Heart left ventricle (tissue), 16 donors: ENCODE measurements at regions not wholly inside any gene's neighbourhood (a gene's known extent, or its start where the extent isn't known, plus 50 kb on each side); places are given as distances from the start of the nearest gene placed in this dataset.
A peak's percentile ranks its signal among the peaks of the same experiment; 100 is the strongest.

Experiments
- ATAC-seq, 4 donors: fragments of 200-7000 bp; cut with Tn5 transposase; one replicate each; pipeline ENCODE4 v1.9.1; 2020 to 2022; ENCODE audit warnings: moderate library complexity in 4 of 4, mild to moderate bottlenecking in 3 of 4, moderate number of reproducible peaks in 1 of 4
- DNase-seq, 5 donors: peaks; one replicate each; pipeline ENCODE4 v3.0.0-alpha.2; 2020
- H3K27ac ChIP-seq, 12 donors: fragments of 200-600 bp; sonication (generic) in 4 of 12; one replicate each; pipeline versions ENCODE4 v1.5.0 to v1.8.0; 2016 to 2022; ENCODE audit warnings: mild to moderate bottlenecking in 2 of 12
- H3K27me3 ChIP-seq, 9 donors: fragments of 200-600 bp; sonication (generic) in 2 of 9; one replicate each; pipeline versions ENCODE4 v1.5.1 to v1.8.0; 2016 to 2022; ENCODE audit warnings: mild to moderate bottlenecking in 3 of 9
- H3K36me3 ChIP-seq, 9 donors: fragments of 200-600 bp; sonication (generic) in 2 of 9; one replicate each; pipeline versions ENCODE4 v1.5.0 to v1.8.0; 2018 to 2022; ENCODE audit warnings: mild to moderate bottlenecking in 2 of 9
- H3K4me1 ChIP-seq, 12 donors: fragments of 200-600 bp; sonication (generic) in 4 of 12; one replicate each; pipeline versions ENCODE4 v1.5.0 to v1.8.0; 2016 to 2022; ENCODE audit warnings: mild to moderate bottlenecking in 3 of 12
- H3K4me3 ChIP-seq, 12 donors: fragments of 200-600 bp; sonication (generic) in 4 of 12; one replicate each; pipeline versions ENCODE4 v1.5.0 to v1.8.0; 2017 to 2022; ENCODE audit warnings: mild to moderate bottlenecking in 9 of 12, moderate library complexity in 4 of 12
- H3K9me3 ChIP-seq, 12 donors: fragments of 200-600 bp; sonication (generic) in 4 of 12; one replicate each; pipeline versions ENCODE4 v1.5.0 to v1.8.0; 2016 to 2022; ENCODE audit warnings: mild to moderate bottlenecking in 1 of 12
- CTCF ChIP-seq, 12 donors: fragments of 200-600 bp; sonication (generic) in 4 of 12; IDR thresholded peaks; one replicate each; pipeline versions ENCODE4 v1.5.0 to v1.8.0; 2018 to 2022; ENCODE audit warnings: antibody characterized with exemption in 12 of 12, mild to moderate bottlenecking in 5 of 12
- POLR2A ChIP-seq, 2 donors: fragments of 450-650 bp; IDR thresholded peaks; one replicate each; pipeline ENCODE4 v1.6.1; 2017; ENCODE audit warnings: antibody characterized with exemption in 2 of 2, mild to moderate bottlenecking in 2 of 2, moderate library complexity in 2 of 2
- WGBS, 4 donors: extraction: QIAGEN DNeasy Blood & Tissue Kit in 2 of 4; methylation state at CpG; one replicate each; pipeline versions ENCODE4 v1.1.5 to v1.1.7; 2013 to 2018; 5-methylcytosine and 5-hydroxymethylcytosine counted together
- intact Hi-C, 10 donors: fragments of 100-400 bp; cut with DNase I; formaldehyde crosslinking; loops; one replicate each; pipeline versions ENCODE4 v1.11.1 to v1.14.2; 2022
- donor health status: ischemic (EF 13 %, LVEDD 7.1; RV severe dilation, severe dysfunction).
- donor health status: healthy with polysubstance abuse.
- donor health status: DM: no; HTN: yes; CAD: no.
- donor health status: DM: no; HTN: no; CAD: no.
- donor health status: ischemic (EF 25% LVEDD 6.9; RV normal size, moderate dysfunction).
- donor health status: ischemic (EF 25% LVEDD 5.7; RV mildly dilated, moderate dysfunction).
- donor health status: healthy.
- donor health status: DM: yes; HTN: yes; CAD: no.
- donor health status: ischemic (EF 35%, LVEDD 5.7; RV mildly dilated, moderate dysfunction).
- donor health status: nonischemic (EF 11% LVEDD 7.7; RV severe dilation, severe dysfunction).
- donor health status: DM: yes; HTN: yes; CAD: no.
- donor health status: PGD.
- donor health status: ischemic (EF 29% LVEDD 5.4; RV normal size, mild dysfunction).
- donor health status: nonischemic (EF 23%, LVEDD 6.1; RV moderate dilation, normal function).

GRCh38 chr7:135840591-135840990 is 92.0 kb upstream of the FAM180A start:
- TF ChIP-seq CTCF (IDR thresholded peaks at IDR 0.05) (no peak), POLR2A (IDR thresholded peaks at IDR 0.05) (no peak)
- Histone ChIP-seq H3K4me3 (no peak overlapping the region), H3K9me3 (peaks cover 0 to 3% (median 0%) of the 10 kb centered on the region in 12 donors), H3K27me3 (no peaks in the 10 kb centered on the region), H3K27ac (no peak overlapping the region), H3K4me1 (peaks cover 0 to 7% (median 0%) of the 10 kb centered on the region in 12 donors), H3K36me3 (no peaks in the 10 kb centered on the region)
- no peak for DNase-seq
- intact Hi-C loops: no loop called here
- no peak for ATAC-seq

GRCh38 chr7:135837675-135838074 is 89.1 kb upstream of the FAM180A start:
- DNase-seq (no peak), ATAC-seq (peak; percentile 43 to 74 (median 66))
- H3K27ac ChIP-seq: no peak overlapping the region
- H3K27me3 ChIP-seq: no peaks in the 10 kb centered on the region
- 20 to 33% (median 25%) methylated on average over 2 of the region's 2 CpGs for WGBS, 4 donors
- intact Hi-C loops: no loop called here
- peaks cover 0 to 3% (median 0%) of the 10 kb centered on the region in 12 donors for H3K9me3 ChIP-seq
- TF ChIP-seq CTCF (IDR thresholded peaks at IDR 0.05) (no peak), POLR2A (IDR thresholded peaks at IDR 0.05) (no peak)
- no peak overlapping the region for H3K4me3 ChIP-seq
- no peaks in the 10 kb centered on the region for H3K36me3 ChIP-seq
- peaks cover 0 to 18% (median 0%) of the 10 kb centered on the region in 12 donors for H3K4me1 ChIP-seq

- TF ChIP-seq CTCF (IDR thresholded peaks at IDR 0.05): no peak
- TF ChIP-seq POLR2A (IDR thresholded peaks at IDR 0.05): no peak
- ATAC-seq: peak in 1 of 4 donors; percentile 84
- Histone ChIP-seq H3K9me3 (peaks cover 0 to under 1% (median 0%) of the 10 kb centered on the region in 12 donors), H3K4me1 (peaks cover 0 to 25% (median 0%) of the 10 kb centered on the region in 12 donors), H3K4me3 (no peak overlapping the region), H3K36me3 (no peaks in the 10 kb centered on the region), H3K27ac (peak overlapping the region in 3 of 12 donors; percentile 20 to 61 (median 50)), H3K27me3 (no peaks in the 10 kb centered on the region)
- DNase-seq: peak in 2 of 5 donors; percentile 27 to 37
- intact Hi-C loops: no loop called here
- WGBS, 4 donors: 47 to 67% (median 60%) methylated on average over 8 of the region's 8 CpGs
Observed at GRCh38 chr7:135834266-135834665, 85.7 kb upstream of the FAM180A start.

GRCh38 chr7:135833642-135834041 is 85.0 kb upstream of the FAM180A start:
- no peaks in the 10 kb centered on the region for H3K36me3 ChIP-seq
- TF ChIP-seq CTCF (IDR thresholded peaks at IDR 0.05) (no peak), POLR2A (IDR thresholded peaks at IDR 0.05) (no peak)
- H3K4me3 ChIP-seq: no peak overlapping the region
- WGBS, 4 donors: 60 to 67% (median 64%) methylated on average over 4 of the region's 4 CpGs
- H3K9me3 ChIP-seq: no peaks in the 10 kb centered on the region
- peak overlapping the region in 5 of 12 donors; percentile 4 to 61 (median 20) for H3K27ac ChIP-seq
- peaks cover 0 to 25% (median 0%) of the 10 kb centered on the region in 12 donors for H3K4me1 ChIP-seq
- no peak for DNase-seq
- no peaks in the 10 kb centered on the region for H3K27me3 ChIP-seq
- peak in 1 of 4 donors; percentile 66 for ATAC-seq
- intact Hi-C loops: no loop called here
